Aorta (tissue), 5 donors: ENCODE measurements at regions not wholly inside any gene's neighbourhood (a gene's known extent, or its start where the extent isn't known, plus 50 kb on each side); places are given as distances from the start of the nearest gene placed in this dataset.

Experiments used
- ATAC-seq: fragments of 200-7000 bp; cut with Tn5 transposase; one replicate; pipeline ENCODE4 v1.9.1; 2022; ENCODE audit warnings: moderate library complexity; ENCODE audit not compliant: low FRiP score
- DNase-seq, 2 donors: peaks; one replicate each; pipeline ENCODE4 v3.0.0-alpha.2; 2020
- H3K27ac ChIP-seq, 2 donors: one replicate each; pipeline ENCODE4 v1.5.1; 2013; ENCODE audit warnings: low read length in 2 of 2, mild to moderate bottlenecking in 2 of 2, moderate library complexity in 2 of 2, control low read depth in 1 of 2, inconsistent platforms in 1 of 2, low read depth in 1 of 2
- H3K27me3 ChIP-seq, 2 donors: one replicate each; pipeline ENCODE4 v1.6.1; 2013; ENCODE audit warnings: control low read depth in 1 of 2, low read length in 1 of 2, mild to moderate bottlenecking in 1 of 2, moderate library complexity in 1 of 2; ENCODE audit not compliant: insufficient read depth in 2 of 2, control insufficient read depth in 1 of 2
- H3K36me3 ChIP-seq, 2 donors: one replicate each; pipeline ENCODE4 v1.6.1; 2013; ENCODE audit warnings: control low read depth in 1 of 2, low read length in 1 of 2, mild to moderate bottlenecking in 1 of 2; ENCODE audit not compliant: insufficient read depth in 2 of 2, control insufficient read depth in 1 of 2
- H3K4me1 ChIP-seq, 2 donors: one replicate each; pipeline ENCODE4 v1.6.1; 2013; ENCODE audit warnings: low read length in 2 of 2, control low read depth in 1 of 2, mild to moderate bottlenecking in 1 of 2, moderate library complexity in 1 of 2; ENCODE audit not compliant: insufficient read depth in 2 of 2, control insufficient read depth in 1 of 2
- H3K4me3 ChIP-seq, 2 donors: one replicate each; pipeline ENCODE4 v1.5.1; 2013; ENCODE audit warnings: low read length in 2 of 2, control low read depth in 1 of 2, mild to moderate bottlenecking in 1 of 2
- H3K9me3 ChIP-seq: one replicate; pipeline ENCODE4 v1.6.1; 2013; ENCODE audit warnings: mild to moderate bottlenecking, low read length; ENCODE audit not compliant: control insufficient read depth
- WGBS, 2 donors: extraction: QIAGEN DNeasy Blood & Tissue Kit; methylation state at CpG; one replicate each; pipeline ENCODE4 v1.1.7; 2013; 5-methylcytosine and 5-hydroxymethylcytosine counted together
- intact Hi-C, 2 donors: fragments of 100-400 bp; cut with DNase I; formaldehyde crosslinking; loops; one replicate each; pipeline versions ENCODE4 v1.14.2 to v1.15.0; 2022
- donor health status: healthy with polysubstance abuse.
- donor health status: Bipolar disorder and iron deficiency.
- donor health status: DM: no; HTN: no; CAD: no.
- donor health status: DM: no; HTN: no; CAD: no.
- donor health status: DM: yes; HTN: yes; CAD: no.

GRCh38 chr3:124043023-124043422 is 51.1 kb upstream of the ROPN1 start:
- peak overlapping the region in 1 of 2 donors; percentile 45 for H3K27ac ChIP-seq
- intact Hi-C loops: no loop called here
- 71 to 90% methylated on average over 1 of the region's 1 CpG for WGBS, 2 donors
- no peaks in the 10 kb centered on the region for H3K27me3 ChIP-seq
- H3K9me3 ChIP-seq: no peaks in the 10 kb centered on the region
- no peaks in the 10 kb centered on the region for H3K36me3 ChIP-seq
- H3K4me3 ChIP-seq: no peak overlapping the region
- H3K4me1 ChIP-seq: peaks cover 0 to 25% of the 10 kb centered on the region in 2 donors
- no peak for ATAC-seq
- DNase-seq: no peak

- Histone ChIP-seq H3K27me3 (no peaks in the 10 kb centered on the region), H3K27ac (no peak overlapping the region), H3K36me3 (no peaks in the 10 kb centered on the region), H3K4me3 (no peak overlapping the region), H3K9me3 (no peaks in the 10 kb centered on the region), H3K4me1 (peaks cover 3 to 31% of the 10 kb centered on the region in 2 donors)
- intact Hi-C loops: no loop called here
- 91 to 92% methylated on average over 3 of the region's 3 CpGs for WGBS, 2 donors
- ATAC-seq: no peak
- no peak for DNase-seq
Observed at GRCh38 chr3:124044956-124045355, 53.0 kb upstream of the ROPN1 start.

- no peak overlapping the region for H3K4me3 ChIP-seq
- ATAC-seq (no peak), DNase-seq (no peak)
- peaks cover 0 to 4% of the 10 kb centered on the region in 2 donors for H3K36me3 ChIP-seq
- H3K4me1 ChIP-seq: peaks cover 6 to 12% of the 10 kb centered on the region in 2 donors
- H3K27ac ChIP-seq: no peak overlapping the region
- H3K27me3 ChIP-seq: no peaks in the 10 kb centered on the region
- intact Hi-C loops: no loop called here
- no peaks in the 10 kb centered on the region for H3K9me3 ChIP-seq
- WGBS, 2 donors: 54 to 66% methylated on average over 6 of the region's 6 CpGs
Observed at GRCh38 chr3:124048967-124049798, 57.3 kb upstream of the ROPN1 start.

- DNase-seq (no peak), ATAC-seq (no peak)
- no peaks in the 10 kb centered on the region for H3K9me3 ChIP-seq
- no peaks in the 10 kb centered on the region for H3K27me3 ChIP-seq
- H3K4me1 ChIP-seq: peaks cover 8 to 9% of the 10 kb centered on the region in 2 donors
- intact Hi-C loops: no loop called here
- H3K4me3 ChIP-seq: no peak overlapping the region
- whole genome bisulfite sequencing, 2 donors: 97 to 98% methylated on average over 6 of the region's 6 CpGs
- H3K27ac ChIP-seq: no peak overlapping the region
- H3K36me3 ChIP-seq: peaks cover 0 to 4% of the 10 kb centered on the region in 2 donors
Observed at GRCh38 chr3:124051636-124052035, 59.7 kb upstream of the ROPN1 start.

- intact Hi-C loops: no loop called here
- H3K9me3 ChIP-seq: no peaks in the 10 kb centered on the region
- DNase-seq (no peak), ATAC-seq (no peak)
- no peak overlapping the region for H3K4me3 ChIP-seq
- H3K36me3 ChIP-seq: peaks cover 0 to 4% of the 10 kb centered on the region in 2 donors
- peak overlapping the region in 1 of 2 donors; percentile 2 for H3K27ac ChIP-seq
- H3K4me1 ChIP-seq: peaks cover 6 to 8% of the 10 kb centered on the region in 2 donors
- no peaks in the 10 kb centered on the region for H3K27me3 ChIP-seq
Observed at GRCh38 chr3:124053871-124054270, 61.9 kb upstream of the ROPN1 start.

- Histone ChIP-seq H3K4me1 (peaks cover 5 to 8% of the 10 kb centered on the region in 2 donors), H3K36me3 (peaks cover 0 to 2% of the 10 kb centered on the region in 2 donors), H3K4me3 (no peak overlapping the region), H3K9me3 (no peaks in the 10 kb centered on the region), H3K27ac (peak overlapping the region; percentile 52 to 66), H3K27me3 (no peaks in the 10 kb centered on the region)
- intact Hi-C loops: no loop called here
- 29 to 31% methylated on average over 2 of the region's 2 CpGs for WGBS, 2 donors
- DNase-seq (no peak), ATAC-seq (no peak)
Observed at GRCh38 chr3:124056846-124057245, 64.9 kb upstream of the ROPN1 start.

GRCh38 chr3:124057420-124057819 is 65.5 kb upstream of the ROPN1 start:
- 6 to 13% methylated on average over 6 of the region's 6 CpGs for WGBS, 2 donors
- peak overlapping the region; percentile 52 to 66 for H3K27ac ChIP-seq
- ATAC-seq: peak; percentile 82

GRCh38 chr3:124059580-124059979 is 67.7 kb upstream of the ROPN1 start:
- Histone ChIP-seq H3K4me3 (no peak overlapping the region), H3K4me1 (peaks cover 8 to 19% of the 10 kb centered on the region in 2 donors), H3K36me3 (no peaks in the 10 kb centered on the region), H3K27me3 (no peaks in the 10 kb centered on the region), H3K9me3 (no peaks in the 10 kb centered on the region), H3K27ac (no peak overlapping the region)
- ATAC-seq: no peak
- intact Hi-C loops: no loop called here
- WGBS, 2 donors: 19 to 25% methylated on average over 1 of the region's 1 CpG
- no peak for DNase-seq

More at GRCh38 chr3:124057420-124057819, 65.5 kb upstream of the ROPN1 start:
- H3K36me3 ChIP-seq: no peaks in the 10 kb centered on the region
- intact Hi-C loops: no loop called here
- H3K27me3 ChIP-seq: no peaks in the 10 kb centered on the region
- DNase-seq: peak; percentile 79 to 87
- H3K4me1 ChIP-seq: peaks cover 8% of the 10 kb centered on the region in 2 donors
- no peak overlapping the region for H3K4me3 ChIP-seq
- H3K9me3 ChIP-seq: no peaks in the 10 kb centered on the region
